Tibial nerve (tissue), 4 donors: ENCODE measurements at regions not wholly inside any gene's neighbourhood (a gene's known extent, or its start where the extent isn't known, plus 50 kb on each side); places are given as distances from the start of the nearest gene placed in this dataset.

Experiments used
- CTCF ChIP-seq, 5 experiments: fragments of 200-600 bp in 3 of 5; fragments of 450-650 bp in 2 of 5; sonication (generic) in 3 of 5; IDR thresholded peaks; one replicate each; pipeline ENCODE4 v1.5.1; 2016 to 2019; ENCODE audit warnings: antibody characterized with exemption in 5 of 5, mild to moderate bottlenecking in 3 of 5, moderate library complexity in 2 of 5
- EP300 ChIP-seq, 2 donors: sonication (generic); formaldehyde crosslinking; IDR thresholded peaks; one replicate each; pipeline ENCODE4 v1.6.1; 2017; ENCODE audit warnings: antibody characterized with exemption in 2 of 2, mild to moderate bottlenecking in 1 of 2
- POLR2A ChIP-seq, 2 donors: fragments of 450-650 bp; IDR thresholded peaks; one replicate each; pipeline ENCODE4 v1.6.1; 2017; ENCODE audit warnings: antibody characterized with exemption in 2 of 2, mild to moderate bottlenecking in 2 of 2, moderate library complexity in 2 of 2

DNA sequence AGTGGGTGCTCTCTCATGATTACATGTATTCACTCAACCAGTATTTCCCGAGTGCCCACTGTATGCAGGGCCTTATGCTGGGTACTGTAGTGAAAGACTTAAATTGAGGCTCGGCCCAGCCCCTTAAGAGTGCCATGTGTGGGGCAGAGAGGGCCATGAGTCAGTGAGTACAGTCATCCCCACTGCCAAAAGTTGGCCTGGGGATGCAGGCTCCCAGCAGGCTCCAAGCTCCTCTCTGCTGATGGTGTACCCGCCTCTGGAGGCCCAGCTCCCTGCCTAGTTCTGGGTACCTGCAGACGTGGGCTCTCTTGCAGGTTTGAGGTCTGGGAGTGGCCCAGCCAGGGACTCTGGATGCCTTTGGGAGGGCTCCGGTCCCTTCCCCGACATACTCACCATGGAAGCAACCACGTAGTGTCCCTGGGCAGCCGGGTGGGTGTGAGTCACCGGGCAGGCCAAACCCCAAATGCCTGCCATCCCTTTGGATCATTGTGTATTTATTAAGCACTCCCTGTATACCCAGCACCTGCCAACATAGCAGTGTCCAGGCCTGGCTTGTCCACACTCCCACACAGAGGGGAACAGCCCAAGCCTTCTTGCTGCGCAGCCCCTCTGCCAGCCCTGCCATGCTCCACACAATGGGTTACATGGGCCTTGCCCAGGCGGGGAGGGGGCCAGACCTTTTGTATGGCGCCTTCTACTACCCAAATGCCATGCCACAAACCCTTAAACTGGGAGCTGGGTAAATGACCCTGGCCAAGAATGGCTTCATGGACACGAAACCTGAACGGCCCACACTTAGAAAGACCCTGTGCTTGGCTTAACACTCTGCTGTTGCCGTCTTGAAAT is 153.6 kb downstream of the VEGFA start:
- TF ChIP-seq CTCF (IDR thresholded peaks at IDR 0.05) (no peak), POLR2A (IDR thresholded peaks at IDR 0.05) (no peak), EP300 (IDR thresholded peaks at IDR 0.05) (no peak)
